ENCODE measurements at regions not wholly inside any gene's neighbourhood (a gene's known extent, or its start where the extent isn't known, plus 50 kb on each side); places are given as distances from the start of the nearest gene placed in this dataset.

DNA sequence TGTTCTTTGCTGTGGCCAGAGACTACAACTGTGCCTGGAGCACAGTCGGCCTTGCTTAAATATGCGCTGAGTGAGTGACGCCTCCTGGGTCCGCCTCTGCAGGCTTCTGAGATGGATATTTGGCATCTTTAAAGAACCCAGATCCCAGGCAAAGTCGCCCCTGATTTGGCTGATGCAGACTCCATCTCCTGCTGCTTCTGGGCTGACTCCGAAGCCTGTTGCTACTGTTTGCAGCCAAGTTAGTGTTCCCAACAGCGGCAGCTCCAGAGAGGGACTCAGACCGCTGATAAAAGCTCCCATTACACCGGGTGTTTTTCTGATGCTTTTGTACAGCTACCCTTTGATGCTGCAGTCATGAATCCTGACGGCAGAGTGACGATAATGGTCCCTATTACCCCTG, 83.0 kb upstream of the SULF2 start:
- TF ChIP-seq CTCF (IDR thresholded peaks at IDR 0.05) (no peak), POLR2A (IDR thresholded peaks at IDR 0.05) (no peak)

All from right lobe of liver (tissue), 4 donors.